H1 (cell line): ENCODE measurements at regions not wholly inside any gene's neighbourhood (a gene's known extent, or its start where the extent isn't known, plus 50 kb on each side); places are given as distances from the start of the nearest gene placed in this dataset.

Experiments
- BACH1 ChIP-seq: IDR thresholded peaks from 2 replicates; pipeline ENCODE4 v1.6.1; 2012; ENCODE audit warnings: low read length, improper control_type of control experiment
- JUN ChIP-seq: IDR thresholded peaks from 2 replicates; pipeline ENCODE4 v1.6.1; 2011; ENCODE audit warnings: low read depth, mild to moderate bottlenecking, improper control_type of control experiment, low read length
- SIN3A ChIP-seq, 2 experiments: IDR thresholded peaks in 1 of 2; conservative IDR thresholded peaks in 1 of 2; 2 replicates each; pipeline ENCODE4 v1.6.1; 2011 to 2012; ENCODE audit warnings: low read length in 2 of 2, improper control_type of control experiment in 1 of 2, low read depth in 1 of 2, mild to moderate bottlenecking in 1 of 2
- YY1 ChIP-seq: IDR thresholded peaks from 2 replicates; pipeline ENCODE4 v1.6.1; 2011; ENCODE audit warnings: low read depth, mild to moderate bottlenecking, low read length
- TF ChIP-seq, protein P1 (sequence below), 3 experiments: IDR thresholded peaks; 1 replicate in 2 of 3; 2 replicates in 1 of 3; pipeline versions ENCODE4 v1.5.1 to v1.6.1; 2011; ENCODE audit warnings: low read length in 3 of 3, mild to moderate bottlenecking in 3 of 3, inconsistent platforms in 2 of 3, low read depth in 1 of 3, moderate library complexity in 1 of 3; ENCODE audit not compliant: insufficient read depth in 1 of 3; ENCODE audit errors: control extremely low read depth in 1 of 3

GRCh38 chr13:83440465-83440864 lies 441.8 kb downstream of the SLITRK1 start:
- TF ChIP-seq, protein P1, sequence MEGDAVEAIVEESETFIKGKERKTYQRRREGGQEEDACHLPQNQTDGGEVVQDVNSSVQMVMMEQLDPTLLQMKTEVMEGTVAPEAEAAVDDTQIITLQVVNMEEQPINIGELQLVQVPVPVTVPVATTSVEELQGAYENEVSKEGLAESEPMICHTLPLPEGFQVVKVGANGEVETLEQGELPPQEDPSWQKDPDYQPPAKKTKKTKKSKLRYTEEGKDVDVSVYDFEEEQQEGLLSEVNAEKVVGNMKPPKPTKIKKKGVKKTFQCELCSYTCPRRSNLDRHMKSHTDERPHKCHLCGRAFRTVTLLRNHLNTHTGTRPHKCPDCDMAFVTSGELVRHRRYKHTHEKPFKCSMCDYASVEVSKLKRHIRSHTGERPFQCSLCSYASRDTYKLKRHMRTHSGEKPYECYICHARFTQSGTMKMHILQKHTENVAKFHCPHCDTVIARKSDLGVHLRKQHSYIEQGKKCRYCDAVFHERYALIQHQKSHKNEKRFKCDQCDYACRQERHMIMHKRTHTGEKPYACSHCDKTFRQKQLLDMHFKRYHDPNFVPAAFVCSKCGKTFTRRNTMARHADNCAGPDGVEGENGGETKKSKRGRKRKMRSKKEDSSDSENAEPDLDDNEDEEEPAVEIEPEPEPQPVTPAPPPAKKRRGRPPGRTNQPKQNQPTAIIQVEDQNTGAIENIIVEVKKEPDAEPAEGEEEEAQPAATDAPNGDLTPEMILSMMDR (IDR thresholded peaks at IDR 0.05; ENCODE audit: control extremely low read depth in 1 of 3, insufficient read depth in 1 of 3, low read depth in 1 of 3, low read length in 3 of 3): no peak
- TF ChIP-seq BACH1: no peak
- TF ChIP-seq YY1: no peak
- TF ChIP-seq SIN3A (conservative IDR thresholded peaks at IDR 0.05 in 1 of 2, IDR thresholded peaks at IDR 0.05 in 1 of 2; ENCODE audit: low read depth in 1 of 2, low read length in 2 of 2): no peak
- no peak for TF ChIP-seq JUN
